ENCODE measurements at regions not wholly inside any gene's neighbourhood (a gene's known extent, or its start where the extent isn't known, plus 50 kb on each side); places are given as distances from the start of the nearest gene placed in this dataset.

DNA sequence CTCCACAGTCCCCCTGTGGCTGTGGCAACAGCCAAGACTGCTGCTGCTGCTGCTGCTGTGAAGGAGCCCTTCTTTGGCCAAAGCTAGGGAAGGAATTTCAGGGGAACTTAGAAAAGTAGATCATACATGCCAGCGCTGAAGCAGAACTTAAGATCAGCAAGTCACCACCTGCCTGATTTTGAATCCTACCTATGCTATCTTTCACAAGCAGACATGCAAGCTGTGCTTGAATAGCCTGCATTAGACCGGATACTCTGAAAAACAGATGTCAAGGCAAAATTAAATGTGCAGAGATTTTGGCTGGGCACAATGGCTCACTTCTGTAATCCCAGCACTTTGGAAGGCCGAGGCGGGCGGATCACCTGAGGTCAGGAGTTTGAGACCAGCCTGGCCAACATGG is 99.3 kb upstream of the ZNF366 start:
- TF ChIP-seq, protein P1, sequence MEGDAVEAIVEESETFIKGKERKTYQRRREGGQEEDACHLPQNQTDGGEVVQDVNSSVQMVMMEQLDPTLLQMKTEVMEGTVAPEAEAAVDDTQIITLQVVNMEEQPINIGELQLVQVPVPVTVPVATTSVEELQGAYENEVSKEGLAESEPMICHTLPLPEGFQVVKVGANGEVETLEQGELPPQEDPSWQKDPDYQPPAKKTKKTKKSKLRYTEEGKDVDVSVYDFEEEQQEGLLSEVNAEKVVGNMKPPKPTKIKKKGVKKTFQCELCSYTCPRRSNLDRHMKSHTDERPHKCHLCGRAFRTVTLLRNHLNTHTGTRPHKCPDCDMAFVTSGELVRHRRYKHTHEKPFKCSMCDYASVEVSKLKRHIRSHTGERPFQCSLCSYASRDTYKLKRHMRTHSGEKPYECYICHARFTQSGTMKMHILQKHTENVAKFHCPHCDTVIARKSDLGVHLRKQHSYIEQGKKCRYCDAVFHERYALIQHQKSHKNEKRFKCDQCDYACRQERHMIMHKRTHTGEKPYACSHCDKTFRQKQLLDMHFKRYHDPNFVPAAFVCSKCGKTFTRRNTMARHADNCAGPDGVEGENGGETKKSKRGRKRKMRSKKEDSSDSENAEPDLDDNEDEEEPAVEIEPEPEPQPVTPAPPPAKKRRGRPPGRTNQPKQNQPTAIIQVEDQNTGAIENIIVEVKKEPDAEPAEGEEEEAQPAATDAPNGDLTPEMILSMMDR (IDR thresholded peaks at IDR 0.05) = no peak
- TF ChIP-seq POLR2A (IDR thresholded peaks at IDR 0.05) = no peak
- Histone ChIP-seq H3K4me3 (replicated peaks in 1 of 3) (no peak overlapping the region), H3K27ac (no peak overlapping the region), H3K36me3 (no peaks in the 10 kb centered on the region), H3K4me1 (peaks cover 8 to 11% of the 10 kb centered on the region in 2 donors), H3K27me3 (no peaks in the 10 kb centered on the region), H3K9me3 (no peaks in the 10 kb centered on the region)
- 99% methylated on average over 5 of the region's 5 CpGs for WGBS, 2 donors
- DNase-seq = no peak
- intact Hi-C loops (cut with DNase I) = loop anchor here (10.0 kb wide), 1 partner anchor 208 kb away; the partner anchor contains the start of gene TNPO1

DNA sequence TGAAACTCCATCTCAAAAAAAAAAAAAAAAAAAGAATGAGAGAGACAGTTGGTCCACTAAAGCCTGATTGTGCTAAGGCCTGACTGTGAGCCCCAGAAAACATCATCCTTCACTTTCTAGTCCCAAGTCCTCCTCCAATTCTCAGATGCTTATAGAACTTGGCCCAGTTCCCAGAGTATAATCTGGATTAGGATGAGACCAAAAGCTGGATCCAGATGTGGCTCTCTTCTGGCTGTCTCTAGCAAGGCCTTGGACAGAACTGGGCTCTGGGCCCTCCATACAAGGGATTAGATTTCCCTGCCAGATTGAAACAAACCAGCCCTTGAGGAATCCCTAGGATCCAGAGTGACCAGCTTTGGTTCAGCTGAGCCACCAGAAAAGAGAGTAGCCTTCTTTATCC is 98.4 kb upstream of the ZNF366 start:
- H3K4me3 ChIP-seq (replicated peaks in 1 of 3) = no peak overlapping the region
- no peak for DNase-seq
- H3K27me3 ChIP-seq = no peaks in the 10 kb centered on the region
- H3K27ac ChIP-seq = no peak overlapping the region
- TF ChIP-seq POLR2A (IDR thresholded peaks at IDR 0.05) = no peak
- TF ChIP-seq, protein P1 (IDR thresholded peaks at IDR 0.05) = no peak
- H3K4me1 ChIP-seq = peaks cover 4% of the 10 kb centered on the region in 2 donors
- intact Hi-C loops (cut with DNase I) = loop anchor here (10.0 kb wide), 1 partner anchor 209 kb away; the partner anchor contains the start of gene TNPO1
- H3K36me3 ChIP-seq = no peaks in the 10 kb centered on the region
- no peaks in the 10 kb centered on the region for H3K9me3 ChIP-seq

DNA sequence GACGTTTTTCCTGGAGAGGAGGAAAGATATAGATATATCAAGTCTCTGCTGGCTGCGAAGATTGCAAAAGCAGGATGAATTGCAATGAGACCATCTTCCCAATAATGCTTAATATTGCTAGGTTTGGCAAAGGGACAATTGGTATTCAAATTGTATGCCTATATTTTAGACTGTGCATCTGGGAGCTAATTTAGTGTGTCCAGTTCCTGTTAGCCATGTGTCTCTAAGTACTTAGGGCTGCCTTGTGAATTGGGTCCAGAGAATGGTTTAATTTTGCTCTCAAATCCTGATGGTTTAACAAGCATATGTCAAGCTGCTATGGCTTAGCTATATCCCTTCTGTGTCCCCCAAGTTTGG is 97.6 kb upstream of the ZNF366 start:
- DNase-seq = no peak
- no peak for TF ChIP-seq POLR2A (IDR thresholded peaks at IDR 0.05)
- TF ChIP-seq, protein P1 (IDR thresholded peaks at IDR 0.05) = no peak
- peaks cover 4% of the 10 kb centered on the region in 2 donors for H3K4me1 ChIP-seq
- WGBS, 2 donors = 74 to 88% methylated on average over 2 of the region's 2 CpGs
- no peaks in the 10 kb centered on the region for H3K36me3 ChIP-seq
- H3K27ac ChIP-seq = no peak overlapping the region
- H3K9me3 ChIP-seq = no peaks in the 10 kb centered on the region
- intact Hi-C loops (cut with DNase I) = loop anchor here (10.0 kb wide), 1 partner anchor 210 kb away; the partner anchor contains the start of gene TNPO1
- no peak overlapping the region for H3K4me3 ChIP-seq (replicated peaks in 1 of 3)
- no peaks in the 10 kb centered on the region for H3K27me3 ChIP-seq

DNA sequence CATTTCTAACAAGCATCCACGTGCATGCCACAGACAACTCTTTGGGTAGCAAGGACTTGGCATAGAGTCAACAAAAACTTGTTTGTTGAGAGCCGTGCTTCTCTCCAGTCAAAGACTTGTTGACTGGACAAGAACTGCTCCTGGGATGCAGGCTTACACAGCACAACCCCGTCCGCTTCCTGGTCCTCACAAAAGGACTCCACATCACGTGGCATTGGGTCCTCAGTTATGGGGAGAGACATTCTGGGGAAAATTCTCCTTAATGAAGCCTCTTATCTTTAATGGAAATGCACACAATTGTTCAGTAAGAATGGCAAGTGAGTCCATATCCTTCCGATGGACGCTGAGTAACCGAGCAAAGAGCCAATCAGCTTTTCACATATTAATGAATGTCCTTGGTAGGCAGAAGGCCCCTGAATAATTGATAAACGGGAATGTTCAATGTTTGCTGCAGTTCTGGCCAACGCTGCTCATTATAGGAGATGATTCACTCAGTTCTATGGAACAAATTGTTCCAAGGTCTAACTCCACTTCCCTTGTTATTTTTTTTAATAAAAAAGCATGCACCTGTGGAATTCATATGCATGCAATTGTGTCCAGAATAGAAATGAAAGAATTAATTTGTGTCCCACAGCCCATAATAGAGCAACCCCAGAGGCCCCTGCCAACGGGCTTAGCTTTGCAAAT is 97.0 kb upstream of the ZNF366 start:
- WGBS, 2 donors = 50 to 60% methylated on average over 11 of the region's 11 CpGs
- Histone ChIP-seq H3K9me3 (no peaks in the 10 kb centered on the region), H3K27ac (no peak overlapping the region), H3K27me3 (no peaks in the 10 kb centered on the region), H3K36me3 (no peaks in the 10 kb centered on the region), H3K4me1 (peaks cover 4% of the 10 kb centered on the region in 2 donors), H3K4me3 (replicated peaks in 1 of 3) (no peak overlapping the region)
- TF ChIP-seq, protein P1 (IDR thresholded peaks at IDR 0.05) = no peak
- TF ChIP-seq POLR2A (IDR thresholded peaks at IDR 0.05) = no peak
- peak; percentile 57 to 60 for DNase-seq
- intact Hi-C loops (cut with DNase I) = loop anchor here (10.0 kb wide), 1 partner anchor 211 kb away; the partner anchor contains the start of gene TNPO1

Data from thyroid gland (tissue), 4 donors.